ENCODE measurements at regions not wholly inside any gene's neighbourhood (a gene's known extent, or its start where the extent isn't known, plus 50 kb on each side); places are given as distances from the start of the nearest gene placed in this dataset.

- DNase-seq (ENCODE audit: low read depth, low spot score) (no peak), ATAC-seq (no peak)
- Histone ChIP-seq H3K27ac (ENCODE audit: low read depth, low read length) (no peak overlapping the region), H3K9me3 (ENCODE audit: control insufficient read depth in 1 of 2, insufficient read depth in 1 of 2, low read depth in 1 of 2, low read length in 2 of 2) (no peaks in the 10 kb centered on the region; a peak in 1 of 4 replicates), H2AFZ (ENCODE audit: low read depth, low read length, poor library complexity, severe bottlenecking) (no peak overlapping the region), H3K9me2 (ENCODE audit: insufficient read depth) (no peaks in the 10 kb centered on the region), H3K4me3 (replicated peaks in 1 of 2; ENCODE audit: low read depth in 1 of 2, low read length in 2 of 2) (no peak overlapping the region), H3K27me3 (ENCODE audit: insufficient read depth, low read length) (no peaks in the 10 kb centered on the region), H3K36me3 (ENCODE audit: control insufficient read depth in 1 of 2, insufficient read depth in 2 of 2, low read length in 2 of 2) (no peaks in the 10 kb centered on the region), H4K20me1 (ENCODE audit: insufficient read depth) (no peaks in the 10 kb centered on the region), H3K9ac (ENCODE audit: low read length) (no peak overlapping the region), H3K4me2 (ENCODE audit: low read length) (no peak overlapping the region), H3K79me2 (ENCODE audit: insufficient read depth, low read length) (no peaks in the 10 kb centered on the region), H3K4me1 (ENCODE audit: control insufficient read depth in 1 of 2, insufficient read depth in 2 of 2, low read length in 2 of 2) (no peaks in the 10 kb centered on the region)
- TF ChIP-seq JUND (IDR thresholded peaks at IDR 0.05) (no peak), RAD21 (IDR thresholded peaks at IDR 0.05; ENCODE audit: low read depth) (no peak), ELF1 (IDR thresholded peaks at IDR 0.05; ENCODE audit: borderline replicate concordance, low read depth) (no peak), SIN3A (IDR thresholded peaks at IDR 0.05; ENCODE audit: low read depth) (no peak), TCF7L2 (IDR thresholded peaks at IDR 0.05; ENCODE audit: borderline replicate concordance, extremely low read depth, insufficient read depth, insufficient read length) (no peak), SP1 (IDR thresholded peaks at IDR 0.05; ENCODE audit: low read depth) (no peak), CEBPB (IDR thresholded peaks at IDR 0.05; ENCODE audit: low read depth) (no peak), YY1 (IDR thresholded peaks at IDR 0.05; ENCODE audit: extremely low read depth, insufficient replicate concordance, low read depth, low read length) (no peak), ZNF274 (IDR thresholded peaks at IDR 0.05; ENCODE audit: low read depth, low read length) (no peak), EZH2phosphoT487 (IDR thresholded peaks at IDR 0.05; ENCODE audit: borderline replicate concordance) (no peak), EGR1 (IDR thresholded peaks at IDR 0.05; ENCODE audit: low read depth) (no peak), REST (IDR thresholded peaks at IDR 0.05; ENCODE audit: low read depth) (no peak), POLR2AphosphoS5 (IDR thresholded peaks at IDR 0.05; ENCODE audit: low read depth, low read length) (no peak), FOSL1 (IDR thresholded peaks at IDR 0.05; ENCODE audit: low read depth) (no peak)
- TF ChIP-seq, protein P1, sequence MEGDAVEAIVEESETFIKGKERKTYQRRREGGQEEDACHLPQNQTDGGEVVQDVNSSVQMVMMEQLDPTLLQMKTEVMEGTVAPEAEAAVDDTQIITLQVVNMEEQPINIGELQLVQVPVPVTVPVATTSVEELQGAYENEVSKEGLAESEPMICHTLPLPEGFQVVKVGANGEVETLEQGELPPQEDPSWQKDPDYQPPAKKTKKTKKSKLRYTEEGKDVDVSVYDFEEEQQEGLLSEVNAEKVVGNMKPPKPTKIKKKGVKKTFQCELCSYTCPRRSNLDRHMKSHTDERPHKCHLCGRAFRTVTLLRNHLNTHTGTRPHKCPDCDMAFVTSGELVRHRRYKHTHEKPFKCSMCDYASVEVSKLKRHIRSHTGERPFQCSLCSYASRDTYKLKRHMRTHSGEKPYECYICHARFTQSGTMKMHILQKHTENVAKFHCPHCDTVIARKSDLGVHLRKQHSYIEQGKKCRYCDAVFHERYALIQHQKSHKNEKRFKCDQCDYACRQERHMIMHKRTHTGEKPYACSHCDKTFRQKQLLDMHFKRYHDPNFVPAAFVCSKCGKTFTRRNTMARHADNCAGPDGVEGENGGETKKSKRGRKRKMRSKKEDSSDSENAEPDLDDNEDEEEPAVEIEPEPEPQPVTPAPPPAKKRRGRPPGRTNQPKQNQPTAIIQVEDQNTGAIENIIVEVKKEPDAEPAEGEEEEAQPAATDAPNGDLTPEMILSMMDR (IDR thresholded peaks at IDR 0.05 in 2 of 3, conservative IDR thresholded peaks at IDR 0.05 in 1 of 3; ENCODE audit: borderline replicate concordance in 1 of 3, insufficient read depth in 1 of 3, low read depth in 2 of 3, low read length in 2 of 3), result no peak
- ChIA-PET POLR2A (no interaction called here), CTCF (no interaction called here), RAD21 (ENCODE audit: low non-redundant PET in 1 of 2, low total read pairs in 2 of 2, uncharacterized antibody in 2 of 2, unreplicated experiment in 2 of 2) (no interaction called here)
- BruUV-seq (replicated peaks), result no TSS peak
- intact Hi-C loops (cut with micrococcal nuclease), result no loop called here
Observed at GRCh38 chr2:183497861-183498260, 373.6 kb downstream of the NUP35 start.
